ENCODE measurements at regions not wholly inside any gene's neighbourhood (a gene's known extent, or its start where the extent isn't known, plus 50 kb on each side); places are given as distances from the start of the nearest gene placed in this dataset.

GRCh38 chr14:22500954-22501726 lies 87.9 kb downstream of the DAD1 start:
- no peak for TF ChIP-seq POLR2A (IDR thresholded peaks at IDR 0.05)
- no peak for TF ChIP-seq CTCF (IDR thresholded peaks at IDR 0.05)
- peak in 1 of 4 donors; percentile 33 for ATAC-seq
- no peak for DNase-seq
- no peak overlapping the region for H3K4me3 ChIP-seq
- no peaks in the 10 kb centered on the region for H3K4me1 ChIP-seq
- H3K27me3 ChIP-seq = no peaks in the 10 kb centered on the region
- intact Hi-C loops (cut with DNase I) = no loop called here
- 56% methylated on average over 8 of the region's 10 CpGs for WGBS (ENCODE audit: insufficient coverage, low coverage, low lambda C conversion rate, missing lambda C conversion rate)
- H3K36me3 ChIP-seq = no peaks in the 10 kb centered on the region
- H3K27ac ChIP-seq = no peak overlapping the region
- H3K9me3 ChIP-seq = no peaks in the 10 kb centered on the region

GRCh38 chr14:22500525-22500924 lies 88.5 kb downstream of the DAD1 start:
- TF ChIP-seq CTCF (IDR thresholded peaks at IDR 0.05) = no peak
- TF ChIP-seq POLR2A (IDR thresholded peaks at IDR 0.05) = no peak
- Histone ChIP-seq H3K27me3 (no peaks in the 10 kb centered on the region), H3K4me3 (no peak overlapping the region), H3K27ac (no peak overlapping the region), H3K9me3 (no peaks in the 10 kb centered on the region), H3K36me3 (no peaks in the 10 kb centered on the region), H3K4me1 (no peaks in the 10 kb centered on the region)
- intact Hi-C loops (cut with DNase I) = no loop called here
- ATAC-seq (no peak), DNase-seq (no peak)
- 79% methylated on average over 2 of the region's 2 CpGs for WGBS (ENCODE audit: insufficient coverage, low coverage, low lambda C conversion rate, missing lambda C conversion rate)

- 44% methylated on average over 5 of the region's 5 CpGs for whole genome bisulfite sequencing (ENCODE audit: insufficient coverage, low coverage, low lambda C conversion rate, missing lambda C conversion rate)
- no peak for DNase-seq
- TF ChIP-seq CTCF (IDR thresholded peaks at IDR 0.05) = no peak
- no peak for TF ChIP-seq POLR2A (IDR thresholded peaks at IDR 0.05)
- intact Hi-C loops (cut with DNase I) = no loop called here
- ATAC-seq = no peak
- H3K36me3 ChIP-seq = no peaks in the 10 kb centered on the region
- no peak overlapping the region for H3K27ac ChIP-seq
- no peaks in the 10 kb centered on the region for H3K27me3 ChIP-seq
- H3K4me1 ChIP-seq = no peaks in the 10 kb centered on the region
- H3K4me3 ChIP-seq = no peak overlapping the region
- no peaks in the 10 kb centered on the region for H3K9me3 ChIP-seq
Observed at GRCh38 chr14:22497671-22498093, 91.3 kb downstream of the DAD1 start.

GRCh38 chr14:22497144-22497423 lies 91.9 kb downstream of the DAD1 start:
- Histone ChIP-seq H3K9me3 (no peaks in the 10 kb centered on the region), H3K36me3 (no peaks in the 10 kb centered on the region), H3K4me1 (no peaks in the 10 kb centered on the region), H3K27ac (no peak overlapping the region), H3K4me3 (no peak overlapping the region), H3K27me3 (no peaks in the 10 kb centered on the region)
- intact Hi-C loops (cut with DNase I) = no loop called here
- ATAC-seq (no peak), DNase-seq (no peak)
- 60% methylated on average over 1 of the region's 2 CpGs for WGBS (ENCODE audit: insufficient coverage, low coverage, low lambda C conversion rate, missing lambda C conversion rate)
- TF ChIP-seq POLR2A (IDR thresholded peaks at IDR 0.05) (no peak), CTCF (IDR thresholded peaks at IDR 0.05) (no peak)
